ENCODE measurements at regions not wholly inside any gene's neighbourhood (a gene's known extent, or its start where the extent isn't known, plus 50 kb on each side); places are given as distances from the start of the nearest gene placed in this dataset.

DNA sequence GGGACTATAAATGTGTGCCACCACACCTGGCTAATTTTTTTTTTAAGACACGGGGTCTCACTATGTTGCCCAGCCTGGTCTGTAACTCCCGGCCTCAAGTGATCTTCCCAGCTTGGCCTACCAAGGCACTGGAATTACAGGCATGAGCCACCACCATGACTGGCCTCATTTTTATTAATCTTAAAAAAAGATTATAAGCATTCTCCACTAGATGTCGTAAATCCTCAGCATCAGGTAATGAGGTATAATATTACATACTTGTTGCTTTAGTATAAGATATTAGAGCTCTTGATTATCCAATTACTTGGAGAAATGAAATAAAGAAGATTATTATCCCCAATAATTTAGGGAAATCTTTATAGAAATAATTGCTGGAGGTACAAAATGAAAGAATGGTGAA lies 78.2 kb upstream of the HTR1A start:
- no peak for TF ChIP-seq POLR2AphosphoS5 (IDR thresholded peaks at IDR 0.05)
- TF ChIP-seq, protein P1, sequence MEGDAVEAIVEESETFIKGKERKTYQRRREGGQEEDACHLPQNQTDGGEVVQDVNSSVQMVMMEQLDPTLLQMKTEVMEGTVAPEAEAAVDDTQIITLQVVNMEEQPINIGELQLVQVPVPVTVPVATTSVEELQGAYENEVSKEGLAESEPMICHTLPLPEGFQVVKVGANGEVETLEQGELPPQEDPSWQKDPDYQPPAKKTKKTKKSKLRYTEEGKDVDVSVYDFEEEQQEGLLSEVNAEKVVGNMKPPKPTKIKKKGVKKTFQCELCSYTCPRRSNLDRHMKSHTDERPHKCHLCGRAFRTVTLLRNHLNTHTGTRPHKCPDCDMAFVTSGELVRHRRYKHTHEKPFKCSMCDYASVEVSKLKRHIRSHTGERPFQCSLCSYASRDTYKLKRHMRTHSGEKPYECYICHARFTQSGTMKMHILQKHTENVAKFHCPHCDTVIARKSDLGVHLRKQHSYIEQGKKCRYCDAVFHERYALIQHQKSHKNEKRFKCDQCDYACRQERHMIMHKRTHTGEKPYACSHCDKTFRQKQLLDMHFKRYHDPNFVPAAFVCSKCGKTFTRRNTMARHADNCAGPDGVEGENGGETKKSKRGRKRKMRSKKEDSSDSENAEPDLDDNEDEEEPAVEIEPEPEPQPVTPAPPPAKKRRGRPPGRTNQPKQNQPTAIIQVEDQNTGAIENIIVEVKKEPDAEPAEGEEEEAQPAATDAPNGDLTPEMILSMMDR (IDR thresholded peaks at IDR 0.05) = no peak
